ENCODE measurements at regions not wholly inside any gene's neighbourhood (a gene's known extent, or its start where the extent isn't known, plus 50 kb on each side); places are given as distances from the start of the nearest gene placed in this dataset.

DNA sequence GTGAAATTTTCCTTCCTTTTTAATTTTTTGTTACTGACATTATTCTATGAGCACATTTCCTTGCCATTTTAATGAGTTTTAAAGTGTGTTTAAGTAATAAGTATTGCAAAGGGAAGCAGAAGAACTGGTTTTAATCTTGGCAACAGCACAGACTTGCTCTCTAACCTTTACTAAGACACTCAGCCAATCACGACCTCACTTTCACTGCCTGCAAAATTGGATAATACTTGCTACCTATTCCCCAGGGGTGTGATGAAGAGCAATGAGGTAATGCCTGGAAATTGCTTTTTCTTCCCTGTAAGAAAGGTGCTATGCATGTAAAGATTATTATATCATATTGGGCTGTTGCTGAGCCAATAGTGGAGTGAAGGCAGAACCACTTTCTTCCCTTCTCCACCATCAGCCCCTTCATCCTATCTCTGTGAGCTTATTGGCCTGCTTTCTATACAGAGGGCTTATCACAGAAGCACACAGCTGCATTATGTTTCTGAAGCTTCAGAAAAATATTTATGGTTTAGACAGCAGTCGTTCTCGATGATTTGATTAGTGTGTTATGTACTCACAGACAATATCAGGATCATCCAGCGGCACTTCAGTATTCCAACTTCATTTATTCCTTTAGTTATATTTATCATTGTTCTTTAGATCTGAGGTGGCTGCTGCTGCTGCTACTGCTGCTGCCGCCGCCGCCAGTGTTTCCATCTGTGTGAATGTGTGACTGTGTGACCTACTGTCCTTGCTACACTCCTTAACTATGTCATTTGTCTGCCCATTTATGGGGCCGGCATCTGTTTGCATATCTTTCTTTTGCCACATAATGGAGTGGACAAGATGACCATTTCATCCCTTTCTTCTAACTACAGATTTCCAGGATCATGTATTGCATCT lies 255.1 kb downstream of the C4orf33 start:
- no peak for DNase-seq

DNA sequence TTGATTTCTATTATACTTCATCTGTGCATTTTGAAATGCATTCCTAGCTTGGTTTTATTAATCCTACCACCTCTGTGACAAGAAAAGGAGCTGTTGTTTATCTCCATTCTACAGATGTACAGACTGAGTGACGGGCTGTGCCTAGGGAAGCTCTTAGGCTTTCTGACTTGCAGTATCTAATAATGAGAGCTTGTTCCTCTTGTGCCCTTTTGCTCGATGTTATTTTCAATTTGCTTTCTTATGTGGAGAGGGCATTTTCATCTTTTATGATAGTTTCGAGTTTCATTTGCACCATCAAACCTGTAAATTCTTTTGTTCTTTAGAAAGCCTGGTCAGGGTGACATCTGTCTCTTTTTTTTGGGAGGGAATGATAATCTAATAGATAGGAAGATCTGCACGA lies 256.5 kb downstream of the C4orf33 start:
- no peak for DNase-seq

DNA sequence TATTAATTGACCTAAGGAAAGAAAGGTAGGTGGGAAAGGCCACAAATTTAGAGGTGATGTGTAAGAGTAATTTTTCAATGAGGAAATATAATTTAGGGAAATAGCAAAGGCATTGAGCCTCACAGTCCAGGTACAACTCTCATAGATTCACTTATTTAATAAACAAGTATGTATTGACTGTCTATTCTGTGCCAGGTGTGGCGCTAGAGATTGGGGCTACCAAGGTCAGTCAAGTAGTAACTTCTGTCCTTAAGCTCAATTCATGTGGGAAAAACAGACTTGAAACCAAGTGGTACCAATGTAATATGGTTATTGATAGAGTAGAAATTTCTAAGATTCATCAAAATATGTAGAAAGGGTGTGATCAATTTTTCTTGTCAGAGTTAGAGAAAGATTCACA lies 257.5 kb downstream of the C4orf33 start:
- DNase-seq = no peak

DNA sequence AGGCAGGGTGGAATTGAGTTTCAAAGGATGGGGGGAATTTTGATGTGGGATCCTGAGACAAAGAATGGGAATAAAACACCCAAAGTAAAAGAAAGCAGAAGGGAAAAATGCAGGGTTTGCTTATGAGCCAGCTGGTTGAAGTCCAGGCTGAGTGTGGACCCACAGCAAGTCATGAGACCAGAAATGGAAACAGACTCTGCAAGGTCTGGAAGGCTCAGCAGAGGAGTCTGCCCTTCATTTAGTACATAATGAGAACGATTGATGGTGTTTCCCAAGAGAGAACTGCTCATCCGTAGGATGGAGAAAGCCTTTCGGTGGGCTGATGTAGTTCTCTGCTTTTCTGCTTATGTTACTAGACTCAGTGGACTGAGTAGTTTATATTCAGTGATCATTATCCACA lies 259.1 kb downstream of the C4orf33 start:
- no peak for DNase-seq

DNA sequence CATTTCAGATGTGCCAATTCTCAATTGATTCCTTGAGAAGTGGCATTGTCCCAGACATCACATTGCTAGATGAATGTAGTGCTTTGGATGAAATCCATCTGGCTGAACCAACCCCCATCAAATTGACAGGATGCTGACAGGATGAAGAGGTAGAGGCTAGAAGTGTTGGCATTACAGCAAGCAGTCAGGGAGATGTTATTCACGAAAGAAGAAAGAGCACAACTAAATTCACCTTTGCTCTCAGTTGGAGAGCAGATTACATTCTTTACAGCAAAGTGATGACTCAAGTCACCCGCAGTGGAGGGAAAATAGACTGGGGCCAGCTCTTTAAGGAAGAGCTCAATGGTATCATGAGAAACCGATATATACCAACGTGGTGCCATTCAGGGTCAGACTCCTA lies 259.6 kb downstream of the C4orf33 start:
- DNase-seq = no peak

DNA sequence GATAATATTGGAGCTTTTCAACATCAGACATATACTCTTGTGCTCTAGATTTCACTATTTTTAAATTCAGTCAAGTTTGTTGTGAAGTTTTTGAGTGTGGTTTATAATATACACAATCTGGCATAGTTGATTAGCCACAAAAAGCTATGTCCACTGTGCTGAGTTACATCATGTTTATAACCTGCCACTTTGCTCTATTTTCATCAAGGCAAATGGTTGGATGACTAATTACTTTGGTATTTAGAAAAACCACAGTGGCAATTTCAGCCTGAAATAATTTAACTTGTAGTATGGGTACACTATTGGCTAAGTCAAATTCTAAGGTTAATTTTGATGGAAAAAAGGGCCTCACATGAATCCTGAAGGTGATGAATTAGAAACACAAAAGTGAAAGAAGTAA lies 262.6 kb downstream of the C4orf33 start:
- no peak for DNase-seq

DNA sequence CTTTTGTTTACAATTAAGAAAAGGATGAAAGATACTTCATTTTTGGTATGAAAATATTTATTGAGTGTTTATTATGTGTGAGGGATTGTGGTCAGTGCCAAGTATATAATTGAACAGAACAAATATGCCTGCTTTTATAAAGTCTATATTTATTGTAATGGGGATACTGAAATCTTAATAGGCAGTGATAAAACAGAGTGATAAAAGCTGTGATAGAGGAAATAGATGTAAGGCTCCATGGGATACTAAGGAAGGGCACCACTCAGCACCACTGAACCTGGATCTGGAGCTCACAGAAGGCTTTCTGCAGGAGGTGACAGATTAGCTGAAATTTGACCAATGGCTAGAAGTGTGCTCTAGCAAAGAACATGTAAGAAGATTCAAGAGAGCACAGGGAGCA lies 263.5 kb downstream of the C4orf33 start:
- no peak for DNase-seq

GRCh38 chr4:129362691-129363274 lies 266.8 kb downstream of the C4orf33 start:
- DNase-seq = peak in 1 of 2 experiments; percentile 19

DNA sequence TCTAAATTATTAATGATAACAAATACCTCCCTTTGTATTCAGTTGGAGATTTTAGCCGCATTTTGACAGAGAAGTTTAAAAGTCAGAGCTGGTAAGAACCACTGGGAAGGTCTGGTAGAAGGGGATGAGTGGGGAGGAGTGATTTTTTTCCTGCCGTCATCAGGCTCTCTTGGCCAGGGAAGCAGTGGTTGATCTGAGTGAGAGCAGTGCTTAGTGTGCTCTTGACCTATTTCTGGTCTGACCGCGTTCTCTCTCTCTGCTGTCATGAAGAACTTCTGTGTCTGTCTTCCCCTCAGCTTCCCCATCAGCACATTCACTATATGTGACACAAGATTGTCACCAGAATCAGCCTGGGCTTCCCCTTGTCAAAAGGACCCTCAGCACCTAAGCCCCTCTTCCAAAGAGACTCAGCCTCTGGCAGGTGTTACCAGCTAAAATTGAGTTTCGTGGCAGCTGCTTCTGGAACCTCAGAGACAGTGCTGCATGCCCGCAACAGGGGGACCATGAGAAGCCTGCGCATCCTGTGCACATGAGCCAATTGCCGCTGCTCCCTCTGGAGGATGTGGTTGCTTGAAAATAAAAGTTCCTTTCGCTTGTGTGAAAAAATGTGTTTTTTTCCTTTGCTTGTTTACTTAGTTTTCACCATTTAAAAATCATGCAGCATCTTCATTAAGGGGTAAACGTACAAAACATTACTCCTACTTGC lies 268.9 kb downstream of the C4orf33 start:
- DNase-seq = no peak

DNA sequence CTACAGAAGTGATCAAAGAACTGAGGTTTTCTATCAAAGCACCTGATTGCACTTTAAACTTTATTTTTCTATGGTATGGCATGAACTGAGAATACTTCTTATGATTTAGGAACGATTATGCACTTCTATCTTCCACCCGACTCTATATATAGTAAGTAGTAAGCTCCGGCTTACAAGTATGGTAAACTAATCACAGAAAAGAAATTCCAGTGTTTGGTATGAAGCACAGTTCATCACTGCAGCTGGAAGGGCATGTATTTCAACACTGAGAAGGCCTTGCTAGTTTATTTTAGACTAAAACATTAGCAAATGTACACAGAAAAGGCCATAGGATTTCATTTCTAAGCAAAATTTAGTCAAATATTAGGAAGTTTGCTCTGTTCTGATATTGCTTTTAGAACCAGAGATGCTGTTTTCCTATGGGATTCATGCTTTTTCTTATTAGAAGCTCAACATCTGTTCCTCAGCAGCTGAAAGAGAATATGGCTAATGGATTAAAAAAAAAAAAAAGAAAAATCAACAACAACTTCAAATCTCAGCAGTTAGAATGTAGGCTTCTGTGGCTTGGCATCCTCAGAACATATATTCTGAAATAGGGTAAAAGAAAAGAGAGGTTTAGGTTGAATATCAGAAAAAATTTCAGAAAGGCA lies 273.5 kb downstream of the C4orf33 start:
- DNase-seq = no peak

GRCh38 chr4:129371065-129371464 lies 275.1 kb downstream of the C4orf33 start:
- no peak for DNase-seq

DNA sequence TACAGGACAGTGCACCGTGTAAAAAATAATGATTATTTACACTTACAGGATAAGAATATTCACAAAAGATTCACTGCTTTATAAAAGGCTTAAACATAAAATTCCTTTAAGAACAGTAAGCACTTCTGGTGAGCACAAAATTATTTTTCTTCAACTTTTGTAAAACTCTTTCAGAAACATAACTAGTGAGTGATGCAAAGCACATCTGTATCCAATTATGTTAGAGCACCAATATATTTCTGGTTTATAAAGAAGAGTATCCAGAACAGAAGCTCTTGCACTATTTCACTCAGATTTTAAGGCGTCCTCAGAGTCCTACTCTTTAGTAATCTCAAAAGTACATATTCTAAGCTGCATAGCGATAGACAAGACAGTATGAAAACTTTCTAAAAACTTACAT lies 276.0 kb downstream of the C4orf33 start:
- DNase-seq = no peak

DNA sequence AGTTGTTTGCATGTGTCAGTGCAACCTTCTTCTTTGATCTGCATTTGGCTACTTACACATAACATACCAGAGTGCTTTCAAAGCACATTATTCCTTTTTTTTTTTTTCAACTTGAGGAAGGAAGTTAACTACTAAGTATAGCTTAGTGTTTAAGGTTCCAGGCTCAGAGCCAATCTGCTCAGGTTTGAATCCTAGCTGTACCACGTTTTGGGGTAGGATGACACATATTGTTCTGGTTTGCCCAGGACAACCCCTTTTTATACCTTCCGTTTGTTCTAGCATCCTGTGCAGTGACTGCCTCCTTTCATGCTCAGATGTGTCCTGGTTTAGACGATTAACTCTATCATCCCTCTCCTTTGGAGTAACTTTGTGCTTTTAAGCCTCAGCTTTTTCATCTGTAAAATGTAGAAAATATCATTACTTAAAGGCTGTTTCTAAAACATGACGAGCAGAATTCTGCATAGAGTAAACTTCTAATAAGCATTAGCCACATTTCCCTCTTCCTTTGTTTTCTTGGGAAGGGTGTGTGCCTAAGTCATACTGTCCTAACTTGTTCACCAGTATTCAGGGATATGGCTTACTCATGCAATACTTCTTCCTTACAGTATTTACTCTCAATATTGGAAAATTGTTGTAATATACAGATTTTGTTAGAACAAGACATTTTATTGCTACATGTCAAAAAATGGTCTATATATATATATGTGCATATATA lies 281.3 kb downstream of the C4orf33 start:
- DNase-seq = no peak

DNA sequence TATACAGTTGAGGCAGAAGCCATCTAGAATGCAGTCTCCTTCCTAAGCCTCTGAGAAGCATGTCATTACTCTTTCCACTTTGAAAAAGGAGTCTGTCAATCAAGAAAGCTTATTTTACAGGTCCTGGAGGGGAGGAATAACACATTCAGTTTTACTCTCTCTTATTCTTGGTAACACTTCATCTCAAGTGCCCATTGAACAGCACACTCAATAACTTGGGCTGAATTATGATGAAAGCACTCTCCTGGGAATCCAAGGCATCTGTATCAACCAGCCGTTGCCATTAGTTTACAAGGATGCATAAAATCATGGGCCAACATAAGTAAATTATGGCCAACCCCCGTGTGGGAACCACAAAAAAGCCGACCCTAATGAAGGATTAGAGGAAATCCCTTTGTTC lies 282.4 kb downstream of the C4orf33 start:
- DNase-seq = no peak

- no peak for DNase-seq
These were observed 283.5 kb downstream of the C4orf33 start for GRCh38 chr4:129379429-129379828.

DNA sequence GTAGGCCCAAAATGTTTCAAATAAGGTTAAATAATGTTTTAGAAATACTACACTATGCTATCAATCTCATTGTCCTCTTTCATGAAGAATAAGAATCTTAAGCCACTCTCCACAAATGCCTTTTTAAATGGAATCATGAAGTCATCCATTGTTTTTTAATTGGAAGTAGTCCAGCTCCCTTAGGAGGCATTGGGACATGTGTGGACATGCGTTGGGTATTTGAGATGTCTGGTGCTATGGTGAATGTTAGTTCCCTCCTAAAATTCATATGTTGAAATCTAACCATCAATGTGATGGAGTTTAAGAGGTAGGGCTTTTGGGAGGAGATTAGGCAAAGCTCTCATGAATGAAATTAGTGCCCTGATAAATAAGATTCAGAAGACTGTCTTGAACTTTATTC lies 289.0 kb downstream of the C4orf33 start:
- no peak for DNase-seq

- DNase-seq = no peak
These were observed 291.7 kb downstream of the C4orf33 start for GRCh38 chr4:129387666-129388065.

DNA sequence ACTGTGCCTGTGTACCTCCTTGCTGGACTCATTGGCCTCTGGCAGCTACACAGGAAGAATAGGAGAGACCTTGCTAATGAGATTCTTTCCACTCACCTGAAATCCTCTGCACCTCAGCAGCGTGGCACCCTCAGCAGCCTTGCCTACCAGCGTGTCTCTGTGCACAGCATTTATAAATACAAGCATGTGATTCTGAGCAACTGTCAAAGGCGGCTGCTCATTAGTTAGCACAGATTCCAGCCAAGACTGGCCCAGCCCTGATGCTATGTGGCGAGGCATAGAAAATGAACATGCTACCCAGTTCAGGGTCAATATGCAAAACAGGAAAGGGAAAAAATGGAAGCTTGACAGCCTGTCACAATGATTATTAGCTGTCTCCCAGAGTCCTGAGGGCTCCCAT lies 298.0 kb downstream of the C4orf33 start:
- no peak for DNase-seq

DNA sequence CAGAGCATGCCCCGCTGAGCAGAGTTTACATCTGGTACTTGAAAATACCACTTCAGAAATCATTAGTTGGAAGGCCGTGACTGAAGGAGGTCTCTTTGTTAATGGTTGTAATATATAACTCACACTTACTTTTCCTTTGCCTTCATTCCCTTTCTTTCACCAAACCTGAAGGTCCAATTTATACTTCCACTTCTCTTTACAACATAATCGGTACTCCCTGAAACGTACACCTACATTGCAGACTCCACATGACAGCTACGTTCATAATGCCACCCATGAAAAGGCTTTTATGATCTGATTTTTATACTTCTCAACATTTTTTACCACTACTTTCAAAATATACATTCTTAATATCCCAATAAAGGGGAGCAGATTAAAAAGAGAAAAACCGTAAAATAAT lies 298.7 kb downstream of the C4orf33 start:
- no peak for DNase-seq

- no peak for DNase-seq
These were observed 307.9 kb downstream of the C4orf33 start for GRCh38 chr4:129403848-129404247.

GRCh38 chr4:129410115-129410514 lies 314.2 kb downstream of the C4orf33 start:
- DNase-seq = no peak

- no peak for DNase-seq
These were observed 319.1 kb downstream of the C4orf33 start for GRCh38 chr4:129415004-129415403.

DNA sequence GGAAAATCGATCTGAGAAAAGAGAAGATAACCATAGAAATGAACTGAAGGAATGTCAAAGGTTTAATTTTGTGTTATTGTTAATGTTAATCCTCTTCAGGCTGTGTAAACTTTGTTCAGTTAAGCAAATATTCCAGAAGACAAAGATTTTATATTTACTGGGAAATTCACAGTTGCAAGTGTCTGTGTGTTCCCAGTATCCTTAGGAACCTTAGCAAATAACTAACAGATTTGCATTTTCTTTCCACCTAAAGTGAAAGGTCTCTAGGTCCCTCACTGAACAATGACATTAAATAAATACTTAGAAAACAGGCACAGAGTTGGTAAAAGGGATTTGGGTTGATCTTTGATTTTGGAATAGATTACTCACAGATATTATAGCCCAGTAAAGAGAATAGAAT lies 324.7 kb downstream of the C4orf33 start:
- no peak for DNase-seq
